A549 (cell line): ENCODE measurements at regions not wholly inside any gene's neighbourhood (a gene's known extent, or its start where the extent isn't known, plus 50 kb on each side); places are given as distances from the start of the nearest gene placed in this dataset.
A peak's percentile ranks its signal among the peaks of the same experiment; 100 is the strongest.

Source experiments
- ATAC-seq, 2 experiments: fragments of 200-7000 bp in 1 of 2; fragments of >200 bp in 1 of 2; cut with Nextera tagmentation in 1 of 2; cut with Tn5 transposase in 1 of 2; 3 replicates each; pipeline versions ENCODE4 v1.8.0 to v1.9.1; 2018 to 2020; ENCODE audit warnings: mild to moderate bottlenecking in 1 of 2, moderate library complexity in 1 of 2
- CTCF ChIA-PET: fragments of 300-600 bp; sonication (Branson Sonifier 250); formaldehyde crosslinking; extraction: SDS; loops from one replicate; lab custom pipeline; 2021; ENCODE audit warnings: antibody characterized with exemption, inconsistent platforms; lab: Yijun Ruan, JAX
- POLR2A ChIA-PET: fragments of 350-600 bp; formaldehyde crosslinking; extraction: SDS; loops from one replicate; lab custom pipeline; 2021; ENCODE audit warnings: antibody characterized with exemption, inconsistent platforms; lab: Yijun Ruan, JAX
- DNase-seq, 2 experiments: peaks; one replicate each; pipeline versions ENCODE4 v3.0.0 to v3.0.0-alpha.2; 2011 to 2016; ENCODE audit warnings: low read depth in 1 of 2, low spot score in 1 of 2
- FAIRE-seq: peaks from 2 replicates; lab custom pipeline; 2011; peaks lifted over from hg19 to GRCh38; lab: Jason Lieb, UNC
- H3K27ac ChIP-seq, 2 experiments: fragments of >200 bp; sonication (Bioruptor Twin); formaldehyde crosslinking; 3 replicates each; pipeline ENCODE4 v1.5.1; 2016 to 2017
- H3K4me1 ChIP-seq: fragments of >200 bp; sonication (Bioruptor Twin); formaldehyde crosslinking; 3 replicates; pipeline ENCODE4 v1.6.1; 2016
- H3K4me2 ChIP-seq: fragments of >200 bp; sonication (Bioruptor Twin); formaldehyde crosslinking; 3 replicates; pipeline ENCODE4 v1.6.1; 2016
- H3K4me3 ChIP-seq: fragments of >200 bp; sonication (Bioruptor Twin); formaldehyde crosslinking; 3 replicates; pipeline ENCODE4 v1.5.1; 2016
- H3K9me3 ChIP-seq: fragments of >200 bp; sonication (Bioruptor Twin); formaldehyde crosslinking; 3 replicates; pipeline ENCODE4 v1.6.1; 2016
- CTCF ChIP-seq: fragments of >200 bp; sonication (Bioruptor Twin); formaldehyde crosslinking; IDR thresholded peaks from 3 replicates; pipeline ENCODE4 v1.5.1; 2016
- E2F6 ChIP-seq: IDR thresholded peaks from 2 replicates; pipeline ENCODE4 v1.6.1; 2012; ENCODE audit warnings: low read depth, borderline replicate concordance
- ESRRA ChIP-seq: fragments of 150-350 bp; IDR thresholded peaks from 2 replicates; pipeline ENCODE4 v1.6.1; 2014; ENCODE audit warnings: mild to moderate bottlenecking, low read length, borderline replicate concordance
- FOXS1 ChIP-seq: fragments of 250-450 bp; sonication (Bioruptor Pico); IDR thresholded peaks from 2 replicates; pipeline ENCODE4 v1.5.0; 2020; ENCODE audit warnings: mild to moderate bottlenecking, moderate library complexity
- HDAC2 ChIP-seq: fragments of 200-600 bp; sonication (generic); IDR thresholded peaks from 2 replicates; pipeline ENCODE4 v1.6.1; 2016
- HMGXB4 ChIP-seq: fragments of 250-450 bp; sonication (Bioruptor Pico); IDR thresholded peaks from 2 replicates; pipeline ENCODE4 v1.5.0; 2021; ENCODE audit warnings: mild to moderate bottlenecking, moderate library complexity, borderline replicate concordance
- HOXB13 ChIP-seq: fragments of 250-450 bp; sonication (Bioruptor Pico); IDR thresholded peaks from 2 replicates; pipeline ENCODE4 v1.5.0; 2020; ENCODE audit warnings: low read depth, mild to moderate bottlenecking, moderate library complexity
- HOXB5 ChIP-seq: fragments of 250-450 bp; sonication (Bioruptor Pico); IDR thresholded peaks from 2 replicates; pipeline ENCODE4 v1.5.0; 2020; ENCODE audit warnings: mild to moderate bottlenecking, moderate library complexity
- JUN ChIP-seq, 2 experiments: fragments of >200 bp; sonication (Bioruptor Twin); formaldehyde crosslinking; IDR thresholded peaks; 2 replicates in 1 of 2; 3 replicates in 1 of 2; pipeline ENCODE4 v1.6.1; 2016 to 2017
- JUNB ChIP-seq: fragments of >200 bp; sonication (Bioruptor Twin); formaldehyde crosslinking; IDR thresholded peaks from 2 replicates; pipeline ENCODE4 v1.6.1; 2016
- MAX ChIP-seq: IDR thresholded peaks from 2 replicates; pipeline ENCODE4 v1.6.1; 2012
- MAZ ChIP-seq: fragments of 150-350 bp; IDR thresholded peaks from 2 replicates; pipeline ENCODE4 v1.6.1; 2014; ENCODE audit warnings: antibody characterized with exemption, low read depth, low read length, borderline replicate concordance
- MYC ChIP-seq: IDR thresholded peaks from 2 replicates; pipeline ENCODE4 v1.6.1; 2012; ENCODE audit warnings: mild to moderate bottlenecking, inconsistent platforms, low read length, improper control_type of control experiment, borderline replicate concordance
- NR3C1 ChIP-seq: fragments of >200 bp; sonication (Bioruptor Twin); formaldehyde crosslinking; IDR thresholded peaks from 3 replicates; pipeline ENCODE4 v1.6.1; 2017
- PBX3 ChIP-seq: IDR thresholded peaks from 2 replicates; pipeline ENCODE4 v1.6.1; 2012
- PHF8 ChIP-seq: fragments of 200-600 bp; sonication (generic); IDR thresholded peaks from 2 replicates; pipeline ENCODE4 v1.6.1; 2016; ENCODE audit warnings: low read depth, mild to moderate bottlenecking, antibody characterized with exemption, moderate library complexity, borderline replicate concordance
- POLR2AphosphoS2 ChIP-seq: conservative IDR thresholded peaks from 2 replicates; pipeline ENCODE4 v1.6.1; 2012; ENCODE audit warnings: low read length, improper control_type of control experiment, inconsistent platforms
- RAD21 ChIP-seq, 2 experiments: fragments of >200 bp in 1 of 2; sonication (Bioruptor Twin) in 1 of 2; formaldehyde crosslinking in 1 of 2; IDR thresholded peaks in 1 of 2; conservative IDR thresholded peaks in 1 of 2; 2 replicates in 1 of 2; 3 replicates in 1 of 2; pipeline ENCODE4 v1.6.1; 2012 to 2018; ENCODE audit warnings: inconsistent platforms in 1 of 2
- RCOR1 ChIP-seq: fragments of 150-350 bp; IDR thresholded peaks from 2 replicates; pipeline ENCODE4 v1.6.1; 2014; ENCODE audit warnings: antibody characterized with exemption, low read length, low read depth
- RFX5 ChIP-seq: fragments of 450-650 bp; IDR thresholded peaks from 2 replicates; pipeline ENCODE4 v1.7.1; 2014; ENCODE audit warnings: antibody characterized with exemption, mild to moderate bottlenecking, moderate library complexity
- SMC3 ChIP-seq: fragments of >200 bp; sonication (Bioruptor Twin); formaldehyde crosslinking; IDR thresholded peaks from 3 replicates; pipeline ENCODE4 v1.6.1; 2018; ENCODE audit warnings: inconsistent platforms
- TFCP2L1 ChIP-seq: fragments of 250-450 bp; sonication (Bioruptor Pico); IDR thresholded peaks from 2 replicates; pipeline ENCODE4 v1.5.0; 2021; ENCODE audit warnings: mild to moderate bottlenecking
- ZFP36 ChIP-seq: fragments of 450-650 bp; IDR thresholded peaks from 2 replicates; pipeline ENCODE4 v1.6.1; 2014; ENCODE audit warnings: borderline replicate concordance; ENCODE audit not compliant: partially characterized antibody
- WGBS: methylation state at CpG from one replicate; pipeline ENCODE4 v1.1.6; 2017; ENCODE audit errors: missing lambda C conversion rate; 5-methylcytosine and 5-hydroxymethylcytosine counted together

- Histone ChIP-seq H3K4me2 (no peak overlapping the region), H3K27ac (no peak overlapping the region)
- CTCF ChIA-PET, result interaction anchor here (0.6 kb wide), 1 partner anchor 966 kb away, joined by 3 read pairs; no protein-coding TSS in a partner anchor
- no peak for FAIRE-seq
- TF ChIP-seq HOXB5, result no peak
- TF ChIP-seq TFCP2L1 (CRISPR knock-in tag), result no peak
- TF ChIP-seq E2F6, result no peak
- TF ChIP-seq, all 56 proteins: peak for 0
- ATAC-seq, result no peak
- no peak for DNase-seq
- H3K4me1 ChIP-seq, result no peaks in the 10 kb centered on the region
- no peak overlapping the region for H3K4me3 ChIP-seq
- POLR2A ChIA-PET, result no interaction called here
- peaks cover 5% of the 10 kb centered on the region; the same call in 1 of the 3 replicates for H3K9me3 ChIP-seq
- 28% methylated on average over 5 of the region's 5 CpGs for WGBS
Measured at GRCh38 chr2:35063836-35064235, 1291.7 kb upstream of the CRIM1 start.

GRCh38 chr2:35035883-35036282 is 1319.7 kb upstream of the CRIM1 start:
- no peaks in the 10 kb centered on the region for H3K9me3 ChIP-seq
- no peak overlapping the region for H3K27ac ChIP-seq
- POLR2A ChIA-PET, result no interaction called here
- 2% methylated on average over 3 of the region's 3 CpGs for WGBS
- no peak for FAIRE-seq
- TF ChIP-seq HMGXB4 (CRISPR knock-in tag), result no peak
- no peak for TF ChIP-seq NR3C1
- no peak for TF ChIP-seq JUNB
- TF ChIP-seq SMC3, result peak; percentile 69
- no peak for TF ChIP-seq JUN (IDR thresholded peaks at IDR 0.05)
- TF ChIP-seq MAZ, result no peak
- no peak for TF ChIP-seq ESRRA
- TF ChIP-seq HOXB13 (CRISPR knock-in tag), result no peak
- no peak for TF ChIP-seq MYC
- no peak for TF ChIP-seq RCOR1
- TF ChIP-seq PBX3, result no peak
- TF ChIP-seq FOXS1 (CRISPR knock-in tag), result no peak
- TF ChIP-seq POLR2AphosphoS2, result no peak
- TF ChIP-seq HDAC2, result no peak
- peak; percentile 57 for TF ChIP-seq CTCF
- peak; percentile 70 to 71 for TF ChIP-seq RAD21 (conservative IDR thresholded peaks at IDR 0.05 in 1 of 2, IDR thresholded peaks at IDR 0.05 in 1 of 2)
- no peak for TF ChIP-seq MAX
- no peak for TF ChIP-seq ZFP36
- TF ChIP-seq PHF8, result no peak
- no peak for TF ChIP-seq RFX5
- TF ChIP-seq, all 56 proteins: peak for 3
- DNase-seq, result peak; percentile 8 to 61
- ATAC-seq, result peak; percentile 81 to 82
- Histone ChIP-seq H3K4me3 (no peak overlapping the region), H3K4me1 (no peaks in the 10 kb centered on the region), H3K4me2 (no peak overlapping the region)
- CTCF ChIA-PET, result interaction anchor here (0.6 to 2.8 kb wide), 4 partner anchors 45 to 375 kb away, joined by 3 to 7 read pairs (median 4); no protein-coding TSS in a partner anchor
